Gastrocnemius medialis (tissue), 4 donors: ENCODE measurements at regions not wholly inside any gene's neighbourhood (a gene's known extent, or its start where the extent isn't known, plus 50 kb on each side); places are given as distances from the start of the nearest gene placed in this dataset.

ENCODE experiments used
- CTCF ChIP-seq, 5 experiments: fragments of 450-650 bp in 3 of 5; fragments of 200-600 bp in 2 of 5; sonication (generic) in 2 of 5; IDR thresholded peaks in 4 of 5; conservative IDR thresholded peaks in 1 of 5; 1 replicate in 4 of 5; 2 replicates in 1 of 5; pipeline ENCODE4 v1.5.1; 2016 to 2019; ENCODE audit warnings: antibody characterized with exemption in 5 of 5, mild to moderate bottlenecking in 3 of 5, moderate library complexity in 3 of 5
- POLR2A ChIP-seq, 2 donors: fragments of 450-650 bp; IDR thresholded peaks; one replicate each; pipeline ENCODE4 v1.6.1; 2017; ENCODE audit warnings: antibody characterized with exemption in 2 of 2, mild to moderate bottlenecking in 2 of 2, moderate library complexity in 2 of 2

GRCh38 chr2:34252111-34252510, 653.0 kb upstream of the FAM98A start:
- TF ChIP-seq POLR2A (IDR thresholded peaks at IDR 0.05) (no peak), CTCF (IDR thresholded peaks at IDR 0.05 in 4 of 5, conservative IDR thresholded peaks at IDR 0.05 in 1 of 5) (no peak)
